Hepatocyte (in vitro differentiated cells): ENCODE measurements at regions not wholly inside any gene's neighbourhood (a gene's known extent, or its start where the extent isn't known, plus 50 kb on each side); places are given as distances from the start of the nearest gene placed in this dataset.

Experiments used
- DNase-seq: peaks from one replicate; pipeline ENCODE4 v3.0.0-alpha.2; 2016; ENCODE audit warnings: low spot score
- H2AFZ ChIP-seq: fragments of 200-600 bp; sonication (generic); 2 replicates; pipeline ENCODE4 v1.6.0; 2016; ENCODE audit warnings: antibody characterized with exemption, mild to moderate bottlenecking
- H3K27ac ChIP-seq: fragments of 200-600 bp; sonication (generic); 2 replicates; pipeline ENCODE4 v1.5.1; 2016; ENCODE audit warnings: mild to moderate bottlenecking
- H3K27me3 ChIP-seq: fragments of 200-600 bp; sonication (generic); 2 replicates; pipeline ENCODE4 v1.6.1; 2016
- H3K36me3 ChIP-seq: fragments of 200-600 bp; sonication (generic); replicated peaks from 2 replicates; pipeline ENCODE4 v1.5.1; 2016; ENCODE audit warnings: low read depth; ENCODE audit not compliant: insufficient read depth
- H3K4me1 ChIP-seq: fragments of 200-600 bp; sonication (generic); 2 replicates; pipeline ENCODE4 v1.5.1; 2016; ENCODE audit warnings: mild to moderate bottlenecking, moderate library complexity; ENCODE audit not compliant: insufficient read depth
- H3K4me2 ChIP-seq: fragments of 200-600 bp; sonication (generic); 2 replicates; pipeline ENCODE4 v1.6.0; 2016
- H3K4me3 ChIP-seq: fragments of 200-600 bp; sonication (generic); 2 replicates; pipeline ENCODE4 v1.5.1; 2016; ENCODE audit warnings: mild to moderate bottlenecking
- H3K79me2 ChIP-seq: fragments of 200-600 bp; sonication (generic); 2 replicates; pipeline ENCODE4 v1.6.0; 2017; ENCODE audit warnings: mild to moderate bottlenecking
- H3K9me2 ChIP-seq: fragments of 200-600 bp; sonication (generic); replicated peaks from 2 replicates; pipeline ENCODE4 v1.6.0; 2017; ENCODE audit warnings: mild to moderate bottlenecking; ENCODE audit not compliant: insufficient read depth
- H3K9me3 ChIP-seq: fragments of 200-600 bp; sonication (generic); 2 replicates; pipeline ENCODE4 v1.5.1; 2016; ENCODE audit warnings: low read depth, mild to moderate bottlenecking
- H4K20me1 ChIP-seq: fragments of 200-600 bp; sonication (generic); 2 replicates; pipeline ENCODE4 v1.6.0; 2016; ENCODE audit warnings: mild to moderate bottlenecking; ENCODE audit not compliant: insufficient read depth, poor library complexity, severe bottlenecking
- EZH2 ChIP-seq: fragments of 200-600 bp; sonication (generic); IDR thresholded peaks from 2 replicates; pipeline ENCODE4 v1.6.1; 2016; ENCODE audit warnings: antibody characterized with exemption, mild to moderate bottlenecking, borderline replicate concordance
- EZH2phosphoT487 ChIP-seq: fragments of 200-600 bp; sonication (generic); IDR thresholded peaks from one replicate; pipeline ENCODE4 v1.6.1; 2018; ENCODE audit warnings: antibody characterized with exemption, mild to moderate bottlenecking, low read depth, moderate library complexity; ENCODE audit not compliant: unreplicated experiment, severe bottlenecking
- WGBS: methylation state at CpG from one replicate; pipeline ENCODE4 v1.1.6; 2016; ENCODE audit warnings: low lambda C conversion rate; ENCODE audit errors: missing lambda C conversion rate; 5-methylcytosine and 5-hydroxymethylcytosine counted together
- TF ChIP-seq, protein P1 (sequence below): fragments of 200-600 bp; sonication (generic); IDR thresholded peaks from 2 replicates; pipeline ENCODE4 v1.5.1; 2016; ENCODE audit warnings: antibody characterized with exemption, mild to moderate bottlenecking; ENCODE audit not compliant: poor library complexity

GRCh38 chr3:189455641-189456417 is 175.4 kb upstream of the TP63 start:
- TF ChIP-seq, protein P1, sequence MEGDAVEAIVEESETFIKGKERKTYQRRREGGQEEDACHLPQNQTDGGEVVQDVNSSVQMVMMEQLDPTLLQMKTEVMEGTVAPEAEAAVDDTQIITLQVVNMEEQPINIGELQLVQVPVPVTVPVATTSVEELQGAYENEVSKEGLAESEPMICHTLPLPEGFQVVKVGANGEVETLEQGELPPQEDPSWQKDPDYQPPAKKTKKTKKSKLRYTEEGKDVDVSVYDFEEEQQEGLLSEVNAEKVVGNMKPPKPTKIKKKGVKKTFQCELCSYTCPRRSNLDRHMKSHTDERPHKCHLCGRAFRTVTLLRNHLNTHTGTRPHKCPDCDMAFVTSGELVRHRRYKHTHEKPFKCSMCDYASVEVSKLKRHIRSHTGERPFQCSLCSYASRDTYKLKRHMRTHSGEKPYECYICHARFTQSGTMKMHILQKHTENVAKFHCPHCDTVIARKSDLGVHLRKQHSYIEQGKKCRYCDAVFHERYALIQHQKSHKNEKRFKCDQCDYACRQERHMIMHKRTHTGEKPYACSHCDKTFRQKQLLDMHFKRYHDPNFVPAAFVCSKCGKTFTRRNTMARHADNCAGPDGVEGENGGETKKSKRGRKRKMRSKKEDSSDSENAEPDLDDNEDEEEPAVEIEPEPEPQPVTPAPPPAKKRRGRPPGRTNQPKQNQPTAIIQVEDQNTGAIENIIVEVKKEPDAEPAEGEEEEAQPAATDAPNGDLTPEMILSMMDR = no peak
- no peak for TF ChIP-seq EZH2phosphoT487
- TF ChIP-seq EZH2 = no peak
- Histone ChIP-seq H3K4me3 (no peak overlapping the region), H3K4me2 (no peak overlapping the region), H4K20me1 (no peaks in the 10 kb centered on the region), H3K27me3 (no peaks in the 10 kb centered on the region), H2AFZ (no peak overlapping the region), H3K79me2 (no peaks in the 10 kb centered on the region), H3K4me1 (no peaks in the 10 kb centered on the region), H3K36me3 (no peaks in the 10 kb centered on the region), H3K9me3 (no peaks in the 10 kb centered on the region), H3K9me2 (no peaks in the 10 kb centered on the region), H3K27ac (no peak overlapping the region)
- 85% methylated on average over 6 of the region's 6 CpGs for WGBS
- no peak for DNase-seq

DNA sequence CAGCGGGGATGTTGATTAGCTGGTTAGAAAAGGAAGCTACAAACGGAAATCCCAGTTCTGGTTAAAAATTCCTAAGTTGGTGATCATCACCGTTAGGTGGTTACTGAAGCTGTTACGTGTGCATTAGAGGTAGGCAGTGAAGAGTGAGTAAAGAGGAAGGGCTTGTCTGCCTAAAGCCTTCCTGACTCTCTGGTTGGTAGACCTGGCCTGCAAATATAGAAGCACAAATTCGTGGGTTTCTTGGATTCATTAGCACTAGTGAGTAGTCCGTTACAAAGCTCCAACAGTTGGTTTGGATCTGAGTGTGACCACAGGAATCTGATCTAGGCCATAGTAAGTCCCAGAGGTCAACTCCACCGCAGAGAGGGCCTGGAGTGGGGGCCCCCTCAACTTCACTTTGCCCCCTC is 174.0 kb upstream of the TP63 start:
- Histone ChIP-seq H3K9me2 (no peaks in the 10 kb centered on the region), H3K79me2 (no peaks in the 10 kb centered on the region), H3K4me2 (no peak overlapping the region), H4K20me1 (no peaks in the 10 kb centered on the region), H3K36me3 (no peaks in the 10 kb centered on the region), H3K4me1 (no peaks in the 10 kb centered on the region), H3K27me3 (no peaks in the 10 kb centered on the region), H2AFZ (no peak overlapping the region), H3K27ac (no peak overlapping the region), H3K9me3 (no peaks in the 10 kb centered on the region), H3K4me3 (no peak overlapping the region)
- no peak for DNase-seq
- TF ChIP-seq EZH2 = no peak
- TF ChIP-seq, protein P1 = no peak
- TF ChIP-seq EZH2phosphoT487 = no peak
- WGBS = 80% methylated on average over 7 of the region's 7 CpGs

- no peaks in the 10 kb centered on the region for H4K20me1 ChIP-seq
- 93% methylated on average over 9 of the region's 9 CpGs for WGBS
- no peak for DNase-seq
Observed at GRCh38 chr3:189457631-189458412, 173.4 kb upstream of the TP63 start.

More at GRCh38 chr3:189457631-189458412, 173.4 kb upstream of the TP63 start:
- TF ChIP-seq EZH2phosphoT487 (no peak), EZH2 (no peak)
- TF ChIP-seq, protein P1 = no peak
- Histone ChIP-seq H3K4me1 (no peaks in the 10 kb centered on the region), H3K36me3 (no peaks in the 10 kb centered on the region), H3K9me3 (no peaks in the 10 kb centered on the region), H3K79me2 (no peaks in the 10 kb centered on the region), H3K27ac (no peak overlapping the region), H3K4me2 (no peak overlapping the region), H3K4me3 (no peak overlapping the region), H3K27me3 (no peaks in the 10 kb centered on the region), H3K9me2 (no peaks in the 10 kb centered on the region), H2AFZ (no peak overlapping the region)
